Right lobe of liver (tissue), 6 donors: ENCODE measurements at regions not wholly inside any gene's neighbourhood (a gene's known extent, or its start where the extent isn't known, plus 50 kb on each side); places are given as distances from the start of the nearest gene placed in this dataset.

Source experiments
- ATAC-seq, 4 donors: fragments of 200-7000 bp; cut with Tn5 transposase; one replicate each; pipeline ENCODE4 v1.9.1; 2020; ENCODE audit warnings: mild to moderate bottlenecking in 4 of 4, moderate library complexity in 4 of 4
- DNase-seq, 3 donors: peaks; one replicate each; pipeline ENCODE4 v3.0.0-alpha.2; 2020
- H3K27ac ChIP-seq, 3 donors: fragments of 200-600 bp; one replicate each; pipeline ENCODE4 v1.8.0; 2022
- H3K27me3 ChIP-seq, 2 donors: fragments of 200-600 bp; one replicate each; pipeline ENCODE4 v1.8.0; 2022
- H3K36me3 ChIP-seq, 4 donors: fragments of 200-600 bp; sonication (generic) in 1 of 4; one replicate each; pipeline versions ENCODE4 v1.5.1 to v1.8.0; 2017 to 2022; ENCODE audit warnings: control low read depth in 1 of 4
- H3K4me1 ChIP-seq, 4 donors: fragments of 200-600 bp; sonication (generic) in 1 of 4; one replicate each; pipeline versions ENCODE4 v1.5.1 to v1.8.0; 2017 to 2022; ENCODE audit warnings: control low read depth in 1 of 4
- H3K4me3 ChIP-seq, 3 donors: fragments of 200-600 bp; one replicate each; pipeline ENCODE4 v1.8.0; 2022
- H3K9me3 ChIP-seq, 4 donors: fragments of 200-600 bp; sonication (generic) in 1 of 4; one replicate each; pipeline versions ENCODE4 v1.5.1 to v1.8.0; 2017 to 2022; ENCODE audit warnings: control low read depth in 1 of 4
- CTCF ChIP-seq, 4 donors: fragments of 200-600 bp in 3 of 4; fragments of 450-650 bp in 1 of 4; IDR thresholded peaks; one replicate each; pipeline versions ENCODE4 v1.5.1 to v1.8.0; 2016 to 2022; ENCODE audit warnings: antibody characterized with exemption in 4 of 4, mild to moderate bottlenecking in 2 of 4
- POLR2A ChIP-seq: fragments of 450-650 bp; IDR thresholded peaks from one replicate; pipeline ENCODE4 v1.6.1; 2017; ENCODE audit warnings: antibody characterized with exemption, mild to moderate bottlenecking
- WGBS: methylation state at CpG from one replicate; pipeline ENCODE4 v1.1.6; 2018; ENCODE audit warnings: low coverage, low lambda C conversion rate; ENCODE audit not compliant: insufficient coverage; ENCODE audit errors: missing lambda C conversion rate; 5-methylcytosine and 5-hydroxymethylcytosine counted together
- intact Hi-C, 2 donors: fragments of 100-400 bp; cut with DNase I; formaldehyde crosslinking; loops; one replicate each; pipeline versions ENCODE4 v1.11.2 to v1.14.1; 2022
- donor health status: DM: no; HTN: yes; CAD: no.
- donor health status: DM: no; HTN: no; CAD: no.
- donor health status: DM: no; HTN: no; CAD: no.
- donor health status: DM: no; HTN: yes; CAD: no.
- donor health status: DM: no; HTN: yes; CAD: no.

GRCh38 chr12:19596434-19597166 is 157.3 kb downstream of the AEBP2 start:
- Histone ChIP-seq H3K36me3 (no peaks in the 10 kb centered on the region), H3K4me1 (no peaks in the 10 kb centered on the region), H3K27me3 (no peaks in the 10 kb centered on the region), H3K27ac (no peak overlapping the region), H3K4me3 (no peak overlapping the region), H3K9me3 (no peaks in the 10 kb centered on the region)
- TF ChIP-seq POLR2A (no peak), CTCF (IDR thresholded peaks at IDR 0.05) (no peak)
- intact Hi-C loops: no loop called here
- no peak for ATAC-seq
- WGBS: 59% methylated on average over 2 of the region's 2 CpGs
- no peak for DNase-seq

GRCh38 chr12:19597167-19598026 is 158.1 kb downstream of the AEBP2 start:
- intact Hi-C loops: no loop called here
- ATAC-seq: no peak
- Histone ChIP-seq H3K27ac (no peak overlapping the region), H3K36me3 (no peaks in the 10 kb centered on the region), H3K9me3 (no peaks in the 10 kb centered on the region), H3K27me3 (no peaks in the 10 kb centered on the region), H3K4me1 (no peaks in the 10 kb centered on the region), H3K4me3 (no peak overlapping the region)
- no peak for TF ChIP-seq POLR2A
- no peak for TF ChIP-seq CTCF (IDR thresholded peaks at IDR 0.05)
- no peak for DNase-seq
- 77% methylated on average over 6 of the region's 10 CpGs for WGBS

- no peaks in the 10 kb centered on the region for H3K27me3 ChIP-seq
- no peaks in the 10 kb centered on the region for H3K9me3 ChIP-seq
- ATAC-seq: no peak
- H3K36me3 ChIP-seq: no peaks in the 10 kb centered on the region
- no peak for DNase-seq
- TF ChIP-seq CTCF (IDR thresholded peaks at IDR 0.05) (no peak), POLR2A (no peak)
- no peak overlapping the region for H3K27ac ChIP-seq
- no peak overlapping the region for H3K4me3 ChIP-seq
- WGBS: 97% methylated on average over 6 of the region's 7 CpGs
- intact Hi-C loops: no loop called here
- no peaks in the 10 kb centered on the region for H3K4me1 ChIP-seq
Measured at GRCh38 chr12:19605720-19606119, 166.4 kb downstream of the AEBP2 start.

- no peak for DNase-seq
- no peak for ATAC-seq
- no peak for TF ChIP-seq POLR2A
- no peak for TF ChIP-seq CTCF (IDR thresholded peaks at IDR 0.05)
Measured at GRCh38 chr12:19608039-19608438, 168.7 kb downstream of the AEBP2 start.

More at GRCh38 chr12:19608039-19608438, 168.7 kb downstream of the AEBP2 start:
- Histone ChIP-seq H3K27me3 (no peaks in the 10 kb centered on the region), H3K9me3 (no peaks in the 10 kb centered on the region), H3K4me3 (no peak overlapping the region), H3K27ac (no peak overlapping the region), H3K4me1 (no peaks in the 10 kb centered on the region), H3K36me3 (no peaks in the 10 kb centered on the region)
- WGBS: 74% methylated on average over 1 of the region's 1 CpG
- intact Hi-C loops: no loop called here
